Fibroblast of lung (primary cell): ENCODE measurements at regions not wholly inside any gene's neighbourhood (a gene's known extent, or its start where the extent isn't known, plus 50 kb on each side); places are given as distances from the start of the nearest gene placed in this dataset.

ENCODE experiments used
- DNase-seq, 2 donors: peaks; one replicate each; pipeline versions ENCODE4 v3.0.0 to v3.0.0-alpha.2; 2010; ENCODE audit warnings: low read depth in 2 of 2
- H2AFZ ChIP-seq: 2 replicates; pipeline ENCODE4 v1.5.1; 2012; ENCODE audit warnings: low read length, control low read depth, inconsistent platforms
- H3K27ac ChIP-seq: 2 replicates; pipeline ENCODE4 v1.5.1; 2011; ENCODE audit warnings: low read length, control low read depth; ENCODE audit not compliant: insufficient read depth
- H3K27me3 ChIP-seq: 2 replicates; pipeline ENCODE4 v1.5.1; 2011; ENCODE audit warnings: mild to moderate bottlenecking, low read length; ENCODE audit not compliant: control insufficient read depth, insufficient read depth
- H3K36me3 ChIP-seq: 2 replicates; pipeline ENCODE4 v1.5.1; 2011; ENCODE audit warnings: low read length; ENCODE audit not compliant: control insufficient read depth, insufficient read depth
- H3K4me1 ChIP-seq: 2 replicates; pipeline ENCODE4 v1.5.1; 2011; ENCODE audit warnings: low read length; ENCODE audit not compliant: control insufficient read depth, insufficient read depth; ENCODE audit errors: extremely low read depth
- H3K4me2 ChIP-seq: 2 replicates; pipeline ENCODE4 v1.5.1; 2011; ENCODE audit warnings: low read length, control low read depth; ENCODE audit not compliant: insufficient read depth; ENCODE audit errors: extremely low read depth
- H3K4me3 ChIP-seq, 4 experiments: fragments of 200-600 bp in 1 of 4; sonication (generic) in 1 of 4; replicated peaks in 1 of 4; 2 replicates each; pipeline ENCODE4 v1.5.1; 2011 to 2016; ENCODE audit warnings: low read length in 4 of 4, low read depth in 3 of 4, mild to moderate bottlenecking in 3 of 4, control low read depth in 2 of 4, inconsistent platforms in 1 of 4, mixed read lengths in 1 of 4; ENCODE audit not compliant: insufficient read depth in 1 of 4; ENCODE audit errors: control extremely low read depth in 1 of 4
- H3K79me2 ChIP-seq: 2 replicates; pipeline ENCODE4 v1.5.1; 2012; ENCODE audit warnings: mild to moderate bottlenecking, low read length, inconsistent platforms; ENCODE audit not compliant: control insufficient read depth, insufficient read depth
- H3K9ac ChIP-seq: 2 replicates; pipeline ENCODE4 v1.5.1; 2011; ENCODE audit warnings: mild to moderate bottlenecking, low read length, control low read depth; ENCODE audit not compliant: insufficient read depth
- H3K9me3 ChIP-seq: 2 replicates; pipeline ENCODE4 v1.5.1; 2012; ENCODE audit warnings: low read depth, low read length; ENCODE audit not compliant: control insufficient read depth, insufficient read depth
- H4K20me1 ChIP-seq: 2 replicates; pipeline ENCODE4 v1.5.1; 2011; ENCODE audit warnings: low read length; ENCODE audit not compliant: control insufficient read depth, insufficient read depth; ENCODE audit errors: extremely low read depth
- CTCF ChIP-seq, 2 donors: IDR thresholded peaks in 1 of 2; conservative IDR thresholded peaks in 1 of 2; 1 replicate in 1 of 2; 2 replicates in 1 of 2; pipeline ENCODE4 v1.5.1; 2011 to 2012; ENCODE audit warnings: low read length in 2 of 2, control low read depth in 1 of 2, inconsistent platforms in 1 of 2, low read depth in 1 of 2, mild to moderate bottlenecking in 1 of 2
- EZH2 ChIP-seq: IDR thresholded peaks from 2 replicates; pipeline ENCODE4 v1.5.1; 2012; ENCODE audit warnings: low read length, control low read depth, mild to moderate bottlenecking; ENCODE audit errors: missing control alignments

- H3K4me2 ChIP-seq = no peak overlapping the region
- no peaks in the 10 kb centered on the region for H3K4me1 ChIP-seq
- no peaks in the 10 kb centered on the region for H4K20me1 ChIP-seq
- H3K36me3 ChIP-seq = no peaks in the 10 kb centered on the region
- no peaks in the 10 kb centered on the region for H3K9me3 ChIP-seq
- H3K27ac ChIP-seq = no peak overlapping the region
- TF ChIP-seq CTCF (conservative IDR thresholded peaks at IDR 0.05 in 1 of 2, IDR thresholded peaks at IDR 0.05 in 1 of 2; ENCODE audit: low read depth in 1 of 2, low read length in 2 of 2) (no peak), EZH2 (no peak)
- no peak overlapping the region for H3K4me3 ChIP-seq
- H3K9ac ChIP-seq = no peak overlapping the region
- no peaks in the 10 kb centered on the region for H3K79me2 ChIP-seq
- peak in 1 of 2 donors; percentile 3 for DNase-seq
- no peaks in the 10 kb centered on the region for H3K27me3 ChIP-seq
- no peak overlapping the region for H2AFZ ChIP-seq
Observed at GRCh38 chr6:76843054-76843822, 620.1 kb downstream of the HTR1B start.

- Histone ChIP-seq H3K4me1 (no peaks in the 10 kb centered on the region), H3K27ac (no peak overlapping the region), H4K20me1 (no peaks in the 10 kb centered on the region), H3K9ac (no peak overlapping the region), H3K9me3 (no peaks in the 10 kb centered on the region), H3K4me3 (no peak overlapping the region), H3K36me3 (no peaks in the 10 kb centered on the region), H3K27me3 (no peaks in the 10 kb centered on the region), H2AFZ (no peak overlapping the region), H3K4me2 (no peak overlapping the region), H3K79me2 (no peaks in the 10 kb centered on the region)
- DNase-seq = no peak
- no peak for TF ChIP-seq CTCF (conservative IDR thresholded peaks at IDR 0.05 in 1 of 2, IDR thresholded peaks at IDR 0.05 in 1 of 2; ENCODE audit: low read depth in 1 of 2, low read length in 2 of 2)
- TF ChIP-seq EZH2 = no peak
Observed at GRCh38 chr6:76840865-76841264, 622.4 kb downstream of the HTR1B start.

GRCh38 chr6:76840041-76840745 is 623.1 kb downstream of the HTR1B start:
- H3K4me2 ChIP-seq = no peak overlapping the region
- no peak overlapping the region for H3K4me3 ChIP-seq
- no peaks in the 10 kb centered on the region for H3K9me3 ChIP-seq
- no peak for DNase-seq
- H2AFZ ChIP-seq = no peak overlapping the region
- TF ChIP-seq EZH2 (no peak), CTCF (conservative IDR thresholded peaks at IDR 0.05 in 1 of 2, IDR thresholded peaks at IDR 0.05 in 1 of 2; ENCODE audit: low read depth in 1 of 2, low read length in 2 of 2) (no peak)
- H3K27me3 ChIP-seq = no peaks in the 10 kb centered on the region
- no peaks in the 10 kb centered on the region for H4K20me1 ChIP-seq
- H3K36me3 ChIP-seq = no peaks in the 10 kb centered on the region
- H3K27ac ChIP-seq = no peak overlapping the region
- no peak overlapping the region for H3K9ac ChIP-seq
- H3K79me2 ChIP-seq = no peaks in the 10 kb centered on the region
- H3K4me1 ChIP-seq = no peaks in the 10 kb centered on the region
